ENCODE measurements at regions not wholly inside any gene's neighbourhood (a gene's known extent, or its start where the extent isn't known, plus 50 kb on each side); places are given as distances from the start of the nearest gene placed in this dataset.

GRCh38 chr5:109570362-109570874 is 119.3 kb upstream of the MAN2A1 start:
- no peak for DNase-seq (ENCODE audit: extremely low read depth, low read depth)
- no peak overlapping the region for H3K4me3 ChIP-seq (replicated peaks; ENCODE audit: low read depth, low read length)
- TF ChIP-seq CTCF (IDR thresholded peaks at IDR 0.05; ENCODE audit: low read depth, low read length, missing control alignments) = no peak

- DNase-seq (ENCODE audit: extremely low read depth, low read depth) = no peak
- TF ChIP-seq CTCF (IDR thresholded peaks at IDR 0.05; ENCODE audit: low read depth, low read length, missing control alignments) = no peak
- no peak overlapping the region for H3K4me3 ChIP-seq (replicated peaks; ENCODE audit: low read depth, low read length)
Measured at GRCh38 chr5:109567374-109568044, 122.2 kb upstream of the MAN2A1 start.

- TF ChIP-seq CTCF (IDR thresholded peaks at IDR 0.05; ENCODE audit: low read depth, low read length, missing control alignments) = no peak
- no peak overlapping the region for H3K4me3 ChIP-seq (replicated peaks; ENCODE audit: low read depth, low read length)
- no peak for DNase-seq (ENCODE audit: extremely low read depth, low read depth)
Measured at GRCh38 chr5:109566361-109566760, 123.4 kb upstream of the MAN2A1 start.

GRCh38 chr5:109563739-109564138 is 126.0 kb upstream of the MAN2A1 start:
- no peak for TF ChIP-seq CTCF (IDR thresholded peaks at IDR 0.05; ENCODE audit: low read depth, low read length, missing control alignments)
- DNase-seq (ENCODE audit: extremely low read depth, low read depth) = no peak
- H3K4me3 ChIP-seq (replicated peaks; ENCODE audit: low read depth, low read length) = no peak overlapping the region

GRCh38 chr5:109563189-109563588 is 126.5 kb upstream of the MAN2A1 start:
- no peak for TF ChIP-seq CTCF (IDR thresholded peaks at IDR 0.05; ENCODE audit: low read depth, low read length, missing control alignments)
- H3K4me3 ChIP-seq (replicated peaks; ENCODE audit: low read depth, low read length) = no peak overlapping the region
- DNase-seq (ENCODE audit: extremely low read depth, low read depth) = no peak

GRCh38 chr5:109562441-109562840 is 127.3 kb upstream of the MAN2A1 start:
- DNase-seq (ENCODE audit: extremely low read depth, low read depth) = no peak

More at GRCh38 chr5:109562441-109562840, 127.3 kb upstream of the MAN2A1 start:
- H3K4me3 ChIP-seq (replicated peaks; ENCODE audit: low read depth, low read length) = no peak overlapping the region
- no peak for TF ChIP-seq CTCF (IDR thresholded peaks at IDR 0.05; ENCODE audit: low read depth, low read length, missing control alignments)

Measured in HFF-Myc (cell line).